SU-DHL-6 (cell line): ENCODE measurements at regions not wholly inside any gene's neighbourhood (a gene's known extent, or its start where the extent isn't known, plus 50 kb on each side); places are given as distances from the start of the nearest gene placed in this dataset.

Experiments used
- H2AFZ ChIP-seq: fragments of 200-600 bp; sonication (generic); 2 replicates; pipeline ENCODE4 v1.6.1; 2014; ENCODE audit warnings: low read depth, mild to moderate bottlenecking, moderate library complexity, mixed read lengths, antibody characterized with exemption, low read length; ENCODE audit not compliant: severe bottlenecking
- H3F3A ChIP-seq: fragments of 200-600 bp; shearing (Covaris generic); 2 replicates; pipeline ENCODE4 v1.6.0; 2016; ENCODE audit warnings: antibody characterized with exemption, mild to moderate bottlenecking; ENCODE audit not compliant: insufficient read depth
- H3K27ac ChIP-seq: fragments of 200-600 bp; sonication (generic); 2 replicates; pipeline ENCODE4 v1.5.1; 2016; ENCODE audit warnings: low read depth, mild to moderate bottlenecking, low read length, moderate library complexity, mixed read lengths
- H3K27me3 ChIP-seq: fragments of 200-600 bp; sonication (generic), shearing (Covaris generic); 2 replicates; pipeline ENCODE4 v1.6.0; 2014; ENCODE audit warnings: mild to moderate bottlenecking, low read length
- H3K36me3 ChIP-seq: fragments of 200-600 bp; sonication (generic); 2 replicates; pipeline ENCODE4 v1.6.1; 2014; ENCODE audit warnings: mild to moderate bottlenecking, low read length, mixed read lengths
- H3K4me2 ChIP-seq: fragments of 300-600, 200-600 bp; shearing (Covaris generic), sonication (generic); 2 replicates; pipeline ENCODE4 v1.6.0; 2014; ENCODE audit warnings: low read length, low read depth, mild to moderate bottlenecking; ENCODE audit not compliant: poor library complexity, severe bottlenecking
- H3K4me3 ChIP-seq: fragments of 200-600 bp; sonication (generic); 2 replicates; pipeline ENCODE4 v1.5.1; 2014; ENCODE audit warnings: antibody characterized with exemption, low read length, mild to moderate bottlenecking, mixed read lengths; ENCODE audit not compliant: insufficient read depth, poor library complexity, severe bottlenecking
- H3K79me2 ChIP-seq: fragments of 200-600 bp; sonication (generic); 2 replicates; pipeline ENCODE4 v1.6.1; 2014; ENCODE audit warnings: mild to moderate bottlenecking, low read length, moderate library complexity; ENCODE audit not compliant: insufficient read depth
- H3K9ac ChIP-seq: fragments of 200-600 bp; sonication (generic); 2 replicates; pipeline ENCODE4 v1.7.0; 2014; ENCODE audit warnings: mild to moderate bottlenecking, low read length
- H3K9me2 ChIP-seq: fragments of 200-600 bp; sonication (generic); replicated peaks from 2 replicates; pipeline ENCODE4 v1.6.1; 2014; ENCODE audit warnings: low read length; ENCODE audit not compliant: insufficient read depth
- H3K9me3 ChIP-seq: fragments of 200-600 bp; sonication (generic); 2 replicates; pipeline ENCODE4 v1.6.1; 2014; ENCODE audit warnings: low read length, mixed read lengths; ENCODE audit not compliant: insufficient read depth
- H4K20me1 ChIP-seq: fragments of 200-600 bp; sonication (generic); 2 replicates; pipeline ENCODE4 v1.6.1; 2014; ENCODE audit warnings: low read depth, mild to moderate bottlenecking, antibody characterized with exemption, low read length, moderate library complexity, mixed read lengths
- EZH2phosphoT487 ChIP-seq: fragments of 200-600 bp; sonication (generic), shearing (Covaris generic); conservative IDR thresholded peaks from 2 replicates; pipeline ENCODE4 v1.6.1; 2018; ENCODE audit warnings: mild to moderate bottlenecking, antibody characterized with exemption, low read length, moderate library complexity, mixed read lengths
- TF ChIP-seq, protein P1 (sequence below): fragments of 200-600 bp; sonication (generic); IDR thresholded peaks from one replicate; pipeline ENCODE4 v1.5.1; 2017; ENCODE audit warnings: antibody characterized with exemption, mild to moderate bottlenecking, low read length, moderate library complexity; ENCODE audit not compliant: insufficient read depth, poor library complexity, severe bottlenecking

DNA sequence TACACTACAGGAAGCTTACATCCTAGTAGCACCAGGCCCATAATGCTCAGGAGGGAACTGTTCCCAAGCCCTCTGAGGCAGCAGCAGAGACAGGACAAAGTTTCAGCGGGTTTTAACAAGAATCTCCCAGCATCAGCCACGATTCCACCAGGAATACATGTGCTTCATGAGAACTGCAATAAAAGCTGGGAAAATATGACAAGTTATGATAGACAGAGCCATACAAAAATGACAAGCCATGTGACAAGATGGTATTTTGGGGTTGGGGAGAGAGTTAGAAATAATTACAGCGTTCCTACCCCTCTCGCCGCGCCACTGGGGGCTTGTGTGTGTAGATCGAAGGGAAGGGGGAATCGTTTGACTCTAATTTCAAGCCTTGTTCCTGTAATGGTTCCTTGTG, 112.7 kb upstream of the CTBP2 start:
- Histone ChIP-seq H4K20me1 (no peaks in the 10 kb centered on the region), H3K27me3 (no peaks in the 10 kb centered on the region), H3K79me2 (no peaks in the 10 kb centered on the region), H3K4me2 (no peak overlapping the region), H3K4me3 (no peak overlapping the region), H3K27ac (no peak overlapping the region), H3F3A (no peaks in the 10 kb centered on the region), H3K9me3 (no peaks in the 10 kb centered on the region), H3K9me2 (no peaks in the 10 kb centered on the region), H3K9ac (no peak overlapping the region), H2AFZ (no peak overlapping the region), H3K36me3 (no peaks in the 10 kb centered on the region)
- TF ChIP-seq, protein P1, sequence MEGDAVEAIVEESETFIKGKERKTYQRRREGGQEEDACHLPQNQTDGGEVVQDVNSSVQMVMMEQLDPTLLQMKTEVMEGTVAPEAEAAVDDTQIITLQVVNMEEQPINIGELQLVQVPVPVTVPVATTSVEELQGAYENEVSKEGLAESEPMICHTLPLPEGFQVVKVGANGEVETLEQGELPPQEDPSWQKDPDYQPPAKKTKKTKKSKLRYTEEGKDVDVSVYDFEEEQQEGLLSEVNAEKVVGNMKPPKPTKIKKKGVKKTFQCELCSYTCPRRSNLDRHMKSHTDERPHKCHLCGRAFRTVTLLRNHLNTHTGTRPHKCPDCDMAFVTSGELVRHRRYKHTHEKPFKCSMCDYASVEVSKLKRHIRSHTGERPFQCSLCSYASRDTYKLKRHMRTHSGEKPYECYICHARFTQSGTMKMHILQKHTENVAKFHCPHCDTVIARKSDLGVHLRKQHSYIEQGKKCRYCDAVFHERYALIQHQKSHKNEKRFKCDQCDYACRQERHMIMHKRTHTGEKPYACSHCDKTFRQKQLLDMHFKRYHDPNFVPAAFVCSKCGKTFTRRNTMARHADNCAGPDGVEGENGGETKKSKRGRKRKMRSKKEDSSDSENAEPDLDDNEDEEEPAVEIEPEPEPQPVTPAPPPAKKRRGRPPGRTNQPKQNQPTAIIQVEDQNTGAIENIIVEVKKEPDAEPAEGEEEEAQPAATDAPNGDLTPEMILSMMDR = no peak
- TF ChIP-seq EZH2phosphoT487 = no peak

DNA sequence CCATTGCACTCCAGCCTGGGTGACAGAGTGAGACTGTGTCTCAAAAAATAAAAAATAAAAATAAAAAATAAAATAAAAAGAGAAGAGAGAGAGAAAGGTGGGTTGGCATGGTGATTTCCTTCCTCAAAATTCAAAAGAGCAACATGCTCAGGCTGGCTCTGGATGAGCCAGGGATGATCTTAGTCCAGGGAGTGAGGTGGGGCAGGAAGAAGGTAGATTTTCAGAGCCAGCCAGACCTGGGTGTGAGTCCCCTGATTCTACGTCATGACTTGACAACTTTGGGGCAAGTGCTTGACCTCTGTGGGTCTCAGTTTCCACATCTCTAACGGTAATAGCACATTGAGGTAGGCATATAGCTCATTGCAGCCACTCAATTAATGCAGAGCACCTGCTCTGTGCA, 109.4 kb upstream of the CTBP2 start:
- TF ChIP-seq, protein P1 = no peak
- TF ChIP-seq EZH2phosphoT487 = no peak

DNA sequence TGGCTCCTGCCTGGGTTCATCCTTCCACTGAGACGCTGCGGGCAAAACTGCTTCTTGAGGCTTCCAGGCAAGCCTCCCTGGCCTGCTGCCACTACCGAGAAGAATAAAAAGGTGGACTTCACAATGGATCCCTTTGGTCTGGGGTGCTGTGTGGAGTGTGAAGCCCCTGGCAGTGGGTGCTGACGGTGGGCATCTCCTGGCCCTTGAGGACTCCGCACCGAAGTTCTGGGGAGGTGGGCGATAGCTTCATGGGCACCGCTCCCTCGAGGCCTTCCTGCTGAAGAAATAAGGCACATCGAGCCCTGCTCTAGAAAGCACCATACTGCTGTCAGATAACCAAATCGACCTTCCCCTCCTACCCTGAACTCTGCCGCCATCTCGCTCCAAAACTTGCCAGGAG, 106.6 kb upstream of the CTBP2 start:
- Histone ChIP-seq H3K36me3 (no peaks in the 10 kb centered on the region), H3K9me3 (no peaks in the 10 kb centered on the region), H3K27me3 (no peaks in the 10 kb centered on the region), H3K27ac (no peak overlapping the region), H3K9me2 (no peaks in the 10 kb centered on the region), H2AFZ (no peak overlapping the region), H3K4me3 (no peak overlapping the region), H3K79me2 (no peaks in the 10 kb centered on the region), H3K4me2 (no peak overlapping the region), H3F3A (no peaks in the 10 kb centered on the region), H3K9ac (no peak overlapping the region), H4K20me1 (no peaks in the 10 kb centered on the region)
- no peak for TF ChIP-seq EZH2phosphoT487

More for the DNA sequence above, 109.4 kb upstream of the CTBP2 start:
- H3K4me3 ChIP-seq = no peak overlapping the region
- no peak overlapping the region for H3K27ac ChIP-seq
- H3K36me3 ChIP-seq = no peaks in the 10 kb centered on the region
- H3K9me2 ChIP-seq = no peaks in the 10 kb centered on the region
- no peaks in the 10 kb centered on the region for H3K79me2 ChIP-seq
- no peaks in the 10 kb centered on the region for H4K20me1 ChIP-seq
- no peaks in the 10 kb centered on the region for H3K9me3 ChIP-seq
- H3F3A ChIP-seq = no peaks in the 10 kb centered on the region
- H3K27me3 ChIP-seq = no peaks in the 10 kb centered on the region
- H3K4me2 ChIP-seq = no peak overlapping the region
- H3K9ac ChIP-seq = no peak overlapping the region
- no peak overlapping the region for H2AFZ ChIP-seq

DNA sequence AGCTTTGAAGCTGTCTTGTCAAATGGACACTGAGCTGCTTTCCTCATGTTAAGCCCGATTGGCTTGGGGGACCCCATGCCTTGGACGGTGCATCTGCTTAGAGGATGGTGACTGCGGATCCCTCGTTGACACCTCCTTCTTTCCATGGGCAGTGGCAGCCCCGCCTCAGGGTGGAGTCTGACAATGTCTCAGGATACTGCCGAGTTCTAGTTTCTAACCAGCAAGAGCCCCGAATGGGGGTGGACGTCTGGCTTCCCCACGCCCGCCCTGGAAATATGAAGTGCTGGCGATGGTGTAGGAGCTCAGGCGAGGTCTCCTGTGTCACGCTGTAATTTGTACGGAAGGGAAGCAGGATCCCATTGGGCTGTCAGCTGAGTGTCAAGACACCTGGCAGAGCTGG, 106.2 kb upstream of the CTBP2 start:
- H3K36me3 ChIP-seq = no peaks in the 10 kb centered on the region
- H3K27me3 ChIP-seq = no peaks in the 10 kb centered on the region
- H3K9me3 ChIP-seq = no peaks in the 10 kb centered on the region
- H3K79me2 ChIP-seq = no peaks in the 10 kb centered on the region
- no peak overlapping the region for H2AFZ ChIP-seq
- no peaks in the 10 kb centered on the region for H4K20me1 ChIP-seq
- no peak overlapping the region for H3K4me3 ChIP-seq
- no peak overlapping the region for H3K27ac ChIP-seq
- no peak overlapping the region for H3K4me2 ChIP-seq
- no peaks in the 10 kb centered on the region for H3F3A ChIP-seq
- no peak overlapping the region for H3K9ac ChIP-seq
- TF ChIP-seq, protein P1 = no peak
- no peaks in the 10 kb centered on the region for H3K9me2 ChIP-seq
